HG03175 (cell line): ENCODE measurements at regions not wholly inside any gene's neighbourhood (a gene's known extent, or its start where the extent isn't known, plus 50 kb on each side); places are given as distances from the start of the nearest gene placed in this dataset.
"Not testable (repeated sequence)": the region's sequence is repeated elsewhere in the genome, so short reads cannot be mapped to it uniquely, and the experiment has no call there.

Experiments used
- ATAC-seq: cut with Tn5 transposase; IDR thresholded peaks from one replicate; pipeline ENCODE4 v1.9.1; 2021; ENCODE audit warnings: mild to moderate bottlenecking, moderate library complexity; ENCODE audit not compliant: unreplicated experiment

GRCh38 chr13:52931539-52932431 lies 83.3 kb upstream of the PCDH8 start:
- no peak for ATAC-seq

GRCh38 chr13:52931131-52931530 lies 82.7 kb upstream of the PCDH8 start:
- no peak for ATAC-seq

- no peak for ATAC-seq
These were observed 81.4 kb upstream of the PCDH8 start for GRCh38 chr13:52929846-52930245.

GRCh38 chr13:52926971-52927370 lies 78.5 kb upstream of the PCDH8 start:
- no peak for ATAC-seq

GRCh38 chr13:52925775-52926285 lies 77.4 kb upstream of the PCDH8 start:
- ATAC-seq, result no peak

- no peak for ATAC-seq
These were observed 76.8 kb upstream of the PCDH8 start for GRCh38 chr13:52925251-52925650.

GRCh38 chr13:52924289-52925148 lies 76.1 kb upstream of the PCDH8 start:
- no peak for ATAC-seq

- no peak for ATAC-seq
These were observed 74.5 kb upstream of the PCDH8 start for GRCh38 chr13:52922961-52923360.

GRCh38 chr13:52921194-52921593 lies 72.8 kb upstream of the PCDH8 start:
- peak; percentile 99 for ATAC-seq

GRCh38 chr13:52916486-52916990 lies 68.1 kb upstream of the PCDH8 start:
- ATAC-seq, result no peak

- no peak for ATAC-seq
These were observed 62.9 kb upstream of the PCDH8 start for GRCh38 chr13:52911340-52911739.

GRCh38 chr13:52910318-52910717 lies 61.9 kb upstream of the PCDH8 start:
- not testable (repeated sequence) for ATAC-seq

GRCh38 chr13:52906122-52906903 lies 57.9 kb upstream of the PCDH8 start:
- ATAC-seq, result no peak

- ATAC-seq, result no peak
These were observed 57.3 kb upstream of the PCDH8 start for GRCh38 chr13:52905701-52906100.

GRCh38 chr13:52903320-52903719 lies 54.9 kb upstream of the PCDH8 start:
- peak; percentile 92 for ATAC-seq

GRCh38 chr13:52899206-52899605 lies 50.8 kb upstream of the PCDH8 start:
- no peak for ATAC-seq
